ENCODE measurements at regions not wholly inside any gene's neighbourhood (a gene's known extent, or its start where the extent isn't known, plus 50 kb on each side); places are given as distances from the start of the nearest gene placed in this dataset.

DNA sequence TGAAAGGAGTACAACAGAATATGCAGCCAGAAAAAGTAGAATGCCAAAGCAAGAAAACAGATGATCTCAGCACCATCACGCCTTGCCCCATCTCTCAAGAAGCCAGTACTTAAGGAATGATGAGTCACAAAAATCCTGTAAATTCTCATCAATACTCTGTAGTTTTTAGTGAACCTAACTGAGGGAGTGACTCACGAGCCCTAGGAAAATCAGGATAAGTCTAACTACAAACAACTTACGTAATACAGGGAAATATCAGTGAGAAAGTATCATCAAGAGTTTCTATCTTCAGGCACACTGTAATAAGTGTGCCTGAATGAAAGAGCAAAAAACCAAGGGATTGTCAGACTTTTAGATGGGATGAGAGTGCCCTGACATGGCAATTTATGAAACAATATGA is 644.4 kb downstream of the STPG2 start:
- no peak for FAIRE-seq

GRCh38 chr4:97500423-97500822 is 642.9 kb downstream of the STPG2 start:
- DNase-seq (ENCODE audit: extremely low spot score, insufficient read length, low read depth) (no peak), FAIRE-seq (no peak)

More for the DNA sequence above, 644.4 kb downstream of the STPG2 start:
- no peak for DNase-seq (ENCODE audit: extremely low spot score, insufficient read length, low read depth)

- DNase-seq (ENCODE audit: extremely low spot score, insufficient read length, low read depth) (no peak), FAIRE-seq (no peak)
These were observed 638.6 kb downstream of the STPG2 start for GRCh38 chr4:97504713-97505112.

- FAIRE-seq: no peak
- DNase-seq (ENCODE audit: extremely low spot score, insufficient read length, low read depth): no peak
These were observed 635.6 kb downstream of the STPG2 start for GRCh38 chr4:97507587-97508245.

All from GM18507 (cell line).